Testis (tissue), 2 donors: ENCODE measurements at regions not wholly inside any gene's neighbourhood (a gene's known extent, or its start where the extent isn't known, plus 50 kb on each side); places are given as distances from the start of the nearest gene placed in this dataset.

Experiments
- DNase-seq: peaks from one replicate; pipeline ENCODE4 v3.0.0-alpha.2; 2019
- H3K27ac ChIP-seq, 2 donors: fragments of 200-600 bp; sonication (generic); one replicate each; pipeline ENCODE4 v1.5.1; 2019
- H3K27me3 ChIP-seq: fragments of 200-600 bp; sonication (generic); one replicate; pipeline ENCODE4 v1.5.1; 2019
- H3K36me3 ChIP-seq: fragments of 200-600 bp; sonication (generic); one replicate; pipeline ENCODE4 v1.5.1; 2017; ENCODE audit warnings: low read depth; ENCODE audit errors: missing control alignments
- H3K4me1 ChIP-seq: fragments of 200-600 bp; sonication (generic); one replicate; pipeline ENCODE4 v1.5.1; 2019
- H3K4me3 ChIP-seq, 2 donors: fragments of 200-600 bp; sonication (generic); one replicate each; pipeline ENCODE4 v1.5.1; 2017 to 2019
- H3K9me3 ChIP-seq: fragments of 200-600 bp; sonication (generic); one replicate; pipeline ENCODE4 v1.5.1; 2017
- POLR2A ChIP-seq: fragments of 450-650 bp; IDR thresholded peaks from one replicate; pipeline ENCODE4 v1.6.1; 2017; ENCODE audit warnings: antibody characterized with exemption, mild to moderate bottlenecking, moderate library complexity
- WGBS, 2 donors: methylation state at CpG; one replicate each; pipeline ENCODE4 v1.1.5; 2018; 5-methylcytosine and 5-hydroxymethylcytosine counted together
- intact Hi-C: fragments of 100-400 bp; cut with DNase I; formaldehyde crosslinking; loops from one replicate; pipeline ENCODE4 v1.15.1; 2023; ENCODE audit warnings: low total_unique reads
- TF ChIP-seq, protein P1 (sequence below), 3 experiments: fragments of 450-650 bp in 2 of 3; fragments of 200-600 bp in 1 of 3; sonication (generic) in 1 of 3; IDR thresholded peaks; one replicate each; pipeline ENCODE4 v1.5.1; 2016 to 2019; ENCODE audit warnings: antibody characterized with exemption in 3 of 3, mild to moderate bottlenecking in 2 of 3, moderate library complexity in 1 of 3

DNA sequence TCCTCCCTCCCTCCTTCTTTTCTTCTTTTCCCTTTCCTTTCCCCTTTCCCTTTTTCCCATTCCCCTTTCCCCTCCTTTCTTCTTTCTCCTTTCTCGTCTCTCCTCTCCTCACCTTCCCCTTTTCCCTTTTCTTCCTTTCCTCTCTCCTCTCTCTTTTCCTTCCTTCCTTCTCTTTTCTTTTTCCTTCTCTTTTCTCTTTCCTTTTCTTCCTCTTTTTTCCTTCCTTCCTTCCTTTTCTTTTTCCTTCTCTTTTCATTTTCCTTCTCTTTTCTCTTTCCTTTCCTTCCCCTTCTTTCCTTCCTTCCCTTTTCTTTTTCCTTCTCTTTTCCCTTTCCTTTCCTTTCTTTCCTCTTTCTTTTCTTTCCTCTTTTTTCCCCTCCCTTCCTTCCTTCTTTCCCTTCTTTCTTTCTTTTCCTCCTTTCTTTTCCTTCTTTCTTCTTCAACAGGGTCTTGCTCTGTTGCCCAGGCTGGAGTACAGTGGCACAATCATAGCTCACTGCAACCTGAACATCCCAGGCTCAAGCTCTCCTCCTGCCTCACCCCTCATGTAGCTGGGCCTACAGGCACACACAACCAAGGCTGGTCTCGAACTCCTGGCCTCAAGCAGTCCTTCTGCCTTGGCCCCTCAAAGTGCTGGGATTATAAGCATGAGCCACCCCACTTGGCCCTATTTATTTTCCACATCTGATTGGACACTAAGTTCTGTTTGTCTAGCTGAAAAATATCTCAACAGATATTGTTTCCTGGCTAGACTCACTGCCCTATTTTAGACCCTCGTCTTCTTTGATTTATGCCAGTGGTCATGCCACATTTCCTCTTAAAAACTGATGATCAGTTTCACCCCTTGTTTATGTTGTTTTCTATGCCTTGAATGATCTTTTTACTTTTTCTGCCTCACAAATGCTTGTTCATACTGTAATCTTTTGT is 57.1 kb upstream of the MACF1 start:
- 86 to 89% methylated on average over 3 of the region's 3 CpGs for WGBS, 2 donors
- TF ChIP-seq, protein P1, sequence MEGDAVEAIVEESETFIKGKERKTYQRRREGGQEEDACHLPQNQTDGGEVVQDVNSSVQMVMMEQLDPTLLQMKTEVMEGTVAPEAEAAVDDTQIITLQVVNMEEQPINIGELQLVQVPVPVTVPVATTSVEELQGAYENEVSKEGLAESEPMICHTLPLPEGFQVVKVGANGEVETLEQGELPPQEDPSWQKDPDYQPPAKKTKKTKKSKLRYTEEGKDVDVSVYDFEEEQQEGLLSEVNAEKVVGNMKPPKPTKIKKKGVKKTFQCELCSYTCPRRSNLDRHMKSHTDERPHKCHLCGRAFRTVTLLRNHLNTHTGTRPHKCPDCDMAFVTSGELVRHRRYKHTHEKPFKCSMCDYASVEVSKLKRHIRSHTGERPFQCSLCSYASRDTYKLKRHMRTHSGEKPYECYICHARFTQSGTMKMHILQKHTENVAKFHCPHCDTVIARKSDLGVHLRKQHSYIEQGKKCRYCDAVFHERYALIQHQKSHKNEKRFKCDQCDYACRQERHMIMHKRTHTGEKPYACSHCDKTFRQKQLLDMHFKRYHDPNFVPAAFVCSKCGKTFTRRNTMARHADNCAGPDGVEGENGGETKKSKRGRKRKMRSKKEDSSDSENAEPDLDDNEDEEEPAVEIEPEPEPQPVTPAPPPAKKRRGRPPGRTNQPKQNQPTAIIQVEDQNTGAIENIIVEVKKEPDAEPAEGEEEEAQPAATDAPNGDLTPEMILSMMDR (IDR thresholded peaks at IDR 0.05), result no peak
- no peak for TF ChIP-seq POLR2A
- peaks cover 22% of the 10 kb centered on the region for H3K4me1 ChIP-seq
- no peaks in the 10 kb centered on the region for H3K9me3 ChIP-seq
- no peak for DNase-seq
- H3K27me3 ChIP-seq, result no peaks in the 10 kb centered on the region
- no peaks in the 10 kb centered on the region for H3K36me3 ChIP-seq
- H3K27ac ChIP-seq, result no peak overlapping the region
- no peak overlapping the region for H3K4me3 ChIP-seq
- intact Hi-C loops, result no loop called here

DNA sequence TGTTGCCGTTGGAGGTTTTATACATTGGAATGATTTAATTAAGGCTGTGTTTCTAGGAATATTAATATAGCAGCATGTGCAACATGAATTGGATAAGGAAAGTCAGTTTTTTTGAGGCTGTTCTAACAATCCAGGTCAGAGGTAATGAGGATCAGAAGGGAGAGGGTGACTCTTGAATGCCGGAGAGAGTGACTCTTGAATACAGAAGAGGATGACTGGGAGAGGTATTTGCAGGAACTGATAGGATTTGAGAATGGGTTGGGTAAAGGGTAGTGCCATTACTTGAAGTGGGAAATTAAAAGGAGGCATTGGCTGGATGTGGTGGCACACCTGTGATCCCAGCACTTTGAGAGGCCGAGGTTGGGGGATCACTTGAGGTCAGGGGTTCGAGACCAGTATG is 55.6 kb upstream of the MACF1 start:
- no peak for DNase-seq
- H3K4me1 ChIP-seq, result peaks cover 13% of the 10 kb centered on the region
- no peak overlapping the region for H3K27ac ChIP-seq
- no peak for TF ChIP-seq POLR2A
- TF ChIP-seq, protein P1 (IDR thresholded peaks at IDR 0.05), result no peak
- no peaks in the 10 kb centered on the region for H3K9me3 ChIP-seq
- H3K4me3 ChIP-seq, result no peak overlapping the region
- 95 to 98% methylated on average over 4 of the region's 4 CpGs for WGBS, 2 donors
- no peaks in the 10 kb centered on the region for H3K27me3 ChIP-seq
- intact Hi-C loops, result no loop called here
- H3K36me3 ChIP-seq, result no peaks in the 10 kb centered on the region

DNA sequence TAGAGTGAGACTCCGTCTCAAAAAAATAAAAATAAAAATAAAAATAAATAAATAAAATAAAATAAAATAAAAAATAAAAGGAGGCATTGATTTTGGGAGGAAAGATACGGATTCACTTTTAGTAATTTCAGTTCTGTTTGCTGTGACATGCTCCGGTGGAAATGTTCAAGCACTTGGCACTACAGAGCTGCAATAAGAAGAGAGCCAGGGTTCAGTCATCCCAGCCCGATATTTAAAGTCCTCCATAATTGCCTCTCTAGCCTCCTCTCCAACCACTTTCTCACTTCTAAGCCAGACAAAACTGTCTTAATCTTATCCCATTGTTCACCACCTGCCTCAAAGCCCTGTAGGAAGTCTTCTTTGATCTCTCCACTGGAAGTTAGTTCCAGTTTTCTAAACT is 55.0 kb upstream of the MACF1 start:
- H3K4me1 ChIP-seq, result peaks cover 15% of the 10 kb centered on the region
- intact Hi-C loops, result no loop called here
- H3K9me3 ChIP-seq, result no peaks in the 10 kb centered on the region
- no peak for DNase-seq
- TF ChIP-seq, protein P1 (IDR thresholded peaks at IDR 0.05), result no peak
- no peak for TF ChIP-seq POLR2A
- no peak overlapping the region for H3K4me3 ChIP-seq
- no peaks in the 10 kb centered on the region for H3K27me3 ChIP-seq
- WGBS, 2 donors, result 86 to 88% methylated on average over 4 of the region's 4 CpGs
- H3K27ac ChIP-seq, result no peak overlapping the region
- no peaks in the 10 kb centered on the region for H3K36me3 ChIP-seq

DNA sequence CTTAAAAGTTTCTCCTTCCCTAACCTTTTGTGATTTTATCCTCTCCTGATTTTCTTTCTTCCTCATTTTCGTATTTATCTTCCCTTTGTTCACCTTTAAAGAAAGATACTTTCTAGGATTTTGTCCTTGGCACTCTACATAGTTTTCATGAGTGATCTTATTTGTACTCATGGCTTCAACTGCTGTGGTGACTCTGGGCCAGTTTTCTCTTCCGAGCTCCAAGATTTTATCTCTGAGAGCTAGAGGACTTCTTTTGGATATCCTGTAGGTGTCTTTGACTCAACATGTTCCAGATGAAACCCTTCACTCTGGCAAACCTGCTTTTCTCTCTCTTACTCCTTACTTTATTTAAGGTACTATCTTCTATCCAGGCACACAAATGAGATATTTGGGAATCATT is 53.7 kb upstream of the MACF1 start:
- Histone ChIP-seq H3K27ac (no peak overlapping the region), H3K4me3 (no peak overlapping the region), H3K36me3 (no peaks in the 10 kb centered on the region), H3K9me3 (no peaks in the 10 kb centered on the region), H3K27me3 (no peaks in the 10 kb centered on the region), H3K4me1 (peaks cover 24% of the 10 kb centered on the region)
- TF ChIP-seq, protein P1 (IDR thresholded peaks at IDR 0.05), result no peak
- no peak for TF ChIP-seq POLR2A
- 38 to 49% methylated on average over 2 of the region's 2 CpGs for WGBS, 2 donors
- DNase-seq, result no peak
- intact Hi-C loops, result no loop called here

DNA sequence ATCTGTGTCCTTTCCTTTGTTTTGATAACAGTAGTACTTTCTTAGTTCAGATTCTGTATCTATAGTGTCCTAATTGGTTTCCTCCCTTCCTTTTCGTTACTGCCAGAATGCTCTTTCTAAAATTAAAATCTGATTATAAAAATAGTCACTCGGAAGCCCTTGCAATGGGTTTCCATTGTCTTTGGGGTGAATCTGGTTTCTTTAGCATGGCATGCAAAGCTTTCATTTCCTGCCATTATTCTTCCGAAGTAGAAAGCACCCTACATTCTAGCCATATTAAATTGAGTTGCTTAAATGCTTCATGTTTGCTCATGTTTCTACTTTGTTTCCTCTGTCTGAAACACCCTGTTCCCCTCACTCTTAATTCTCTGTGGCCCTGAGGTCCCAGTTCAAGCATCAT is 53.2 kb upstream of the MACF1 start:
- TF ChIP-seq, protein P1 (IDR thresholded peaks at IDR 0.05), result no peak
- no peak for TF ChIP-seq POLR2A

More for the DNA sequence above, 53.2 kb upstream of the MACF1 start:
- Histone ChIP-seq H3K27ac (no peak overlapping the region), H3K4me3 (no peak overlapping the region), H3K9me3 (no peaks in the 10 kb centered on the region), H3K36me3 (no peaks in the 10 kb centered on the region), H3K4me1 (peaks cover 24% of the 10 kb centered on the region), H3K27me3 (no peaks in the 10 kb centered on the region)
- DNase-seq, result no peak
- 51 to 55% methylated on average over 3 of the region's 3 CpGs for WGBS, 2 donors
- intact Hi-C loops, result no loop called here
